Brain microvascular endothelial cell (primary cell): ENCODE measurements at regions not wholly inside any gene's neighbourhood (a gene's known extent, or its start where the extent isn't known, plus 50 kb on each side); places are given as distances from the start of the nearest gene placed in this dataset.
A peak's percentile ranks its signal among the peaks of the same experiment; 100 is the strongest.

Experiments used
- DNase-seq: peaks from one replicate; pipeline ENCODE4 v3.0.0-alpha.2; 2020
- H3K27ac ChIP-seq: fragments of 250-450 bp; sonication (Bioruptor Pico); 2 replicates; pipeline ENCODE4 v1.5.1; 2020; ENCODE audit warnings: mild to moderate bottlenecking, moderate library complexity
- H3K27me3 ChIP-seq: fragments of 250-450 bp; sonication (Bioruptor Pico); replicated peaks from 2 replicates; pipeline ENCODE4 v1.5.1; 2020; ENCODE audit warnings: mild to moderate bottlenecking
- H3K36me3 ChIP-seq: fragments of 250-450 bp; sonication (Bioruptor Pico); replicated peaks from 2 replicates; pipeline ENCODE4 v1.5.1; 2020; ENCODE audit warnings: mild to moderate bottlenecking
- H3K4me3 ChIP-seq: 2 replicates; pipeline ENCODE4 v1.5.1; 2011; ENCODE audit warnings: low read depth, mild to moderate bottlenecking, control low read depth, low read length, moderate library complexity
- CTCF ChIP-seq: IDR thresholded peaks from 2 replicates; pipeline ENCODE4 v1.5.1; 2011; ENCODE audit warnings: low read depth, mild to moderate bottlenecking, moderate library complexity, low read length, control low read depth, inconsistent platforms; ENCODE audit errors: missing control alignments
- in situ Hi-C: cut with HindIII; loops from 2 replicates; pipeline ENCODE4 v1.10.0; 2017; ENCODE audit warnings: low sequenced_read_pairs, low pct_ligation_motif_present

DNA sequence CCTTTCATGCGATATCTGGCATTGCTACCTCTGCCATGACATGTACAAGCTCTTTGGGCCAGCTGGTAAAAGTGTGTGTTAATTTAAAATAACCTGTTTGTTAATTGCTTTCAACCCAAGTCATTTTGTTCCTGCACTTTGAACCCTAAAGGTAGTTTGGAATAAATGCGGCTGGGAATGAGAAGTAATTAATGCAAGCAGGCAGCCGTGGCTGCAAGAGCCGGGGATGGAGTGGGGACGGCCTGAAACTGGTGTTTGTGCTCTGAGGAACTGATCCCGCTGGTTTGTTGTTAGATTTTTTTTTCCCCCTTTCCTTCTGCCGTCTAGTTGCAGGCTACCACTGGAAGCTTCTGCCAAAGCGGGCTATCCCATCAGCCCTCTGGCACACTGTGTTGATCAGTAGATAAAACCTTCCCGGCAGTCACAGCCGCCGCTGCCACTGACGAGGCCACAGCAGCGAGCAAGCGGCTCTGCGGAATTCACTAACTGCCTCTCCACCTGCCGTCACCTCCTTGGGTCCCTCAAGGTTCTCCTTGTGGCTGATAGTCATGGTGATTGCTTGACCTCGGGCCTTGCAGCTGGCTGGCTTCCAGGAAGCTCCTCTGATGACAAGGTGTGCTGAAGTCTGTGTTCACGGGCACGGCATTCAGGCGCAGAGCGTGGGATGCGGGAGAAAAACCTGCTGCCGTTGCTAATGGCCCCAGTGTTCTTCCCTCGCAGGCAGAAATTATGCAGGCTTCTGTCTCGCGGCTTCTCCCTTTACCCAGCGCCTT lies 315.9 kb downstream of the TFAP2A start:
- no peaks in the 10 kb centered on the region for H3K36me3 ChIP-seq
- no peak for TF ChIP-seq CTCF
- no peak overlapping the region for H3K27ac ChIP-seq
- peak overlapping the region; percentile 10 for H3K4me3 ChIP-seq
- no peaks in the 10 kb centered on the region for H3K27me3 ChIP-seq
- in situ Hi-C loops = no loop called here
- DNase-seq = no peak

DNA sequence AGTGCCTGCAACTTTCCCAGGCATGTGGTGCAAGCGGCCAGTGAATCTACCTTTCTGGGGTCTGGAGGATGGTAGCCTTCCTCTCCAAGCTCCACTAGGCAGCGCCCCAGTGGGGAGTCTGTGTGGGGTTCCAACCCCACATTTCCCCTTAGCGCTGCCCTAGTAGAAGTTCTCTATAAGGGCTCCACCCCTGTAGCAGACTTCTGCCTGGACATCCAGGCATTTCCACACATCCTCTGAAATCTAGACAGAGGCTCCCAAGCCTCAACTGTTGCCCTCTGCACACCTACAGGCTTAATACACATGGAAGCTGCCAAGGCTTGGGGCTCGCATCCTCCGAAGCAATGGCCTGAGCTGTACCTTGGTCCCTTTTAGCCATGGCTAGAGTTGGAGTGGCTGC lies 321.6 kb downstream of the TFAP2A start:
- H3K36me3 ChIP-seq = no peaks in the 10 kb centered on the region

GRCh38 chr6:10084111-10084986 lies 330.5 kb downstream of the TFAP2A start:
- in situ Hi-C loops = no loop called here
- H3K4me3 ChIP-seq = no peak overlapping the region
- no peak for TF ChIP-seq CTCF
- no peaks in the 10 kb centered on the region for H3K36me3 ChIP-seq
- H3K27ac ChIP-seq = no peak overlapping the region
- no peaks in the 10 kb centered on the region for H3K27me3 ChIP-seq
- DNase-seq = no peak

More for the DNA sequence above, 321.6 kb downstream of the TFAP2A start:
- Histone ChIP-seq H3K4me3 (no peak overlapping the region), H3K27me3 (no peaks in the 10 kb centered on the region), H3K27ac (no peak overlapping the region)
- in situ Hi-C loops = no loop called here
- DNase-seq = no peak
- TF ChIP-seq CTCF = no peak

DNA sequence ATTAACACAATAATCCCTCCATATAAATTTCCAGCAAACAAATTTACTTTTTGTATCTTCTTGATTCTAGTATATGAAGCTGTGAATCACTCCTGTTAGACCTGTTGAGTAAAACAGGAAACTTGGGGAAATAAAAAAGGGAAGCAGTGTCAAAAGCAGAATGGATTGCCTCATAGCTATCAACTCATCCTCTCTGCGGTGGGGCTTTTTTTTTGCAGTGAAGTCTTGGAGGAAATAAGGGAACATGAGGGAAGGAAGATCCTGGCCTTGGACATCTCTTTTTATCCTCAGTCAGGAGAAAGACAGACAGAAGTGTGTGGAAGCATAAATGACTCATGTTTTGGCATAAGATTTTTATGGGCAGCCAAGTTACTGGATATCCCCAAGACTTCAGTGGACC lies 332.5 kb downstream of the TFAP2A start:
- Histone ChIP-seq H3K4me3 (no peak overlapping the region), H3K27ac (no peak overlapping the region), H3K36me3 (no peaks in the 10 kb centered on the region), H3K27me3 (no peaks in the 10 kb centered on the region)
- no peak for DNase-seq
- TF ChIP-seq CTCF = no peak
- in situ Hi-C loops = no loop called here

DNA sequence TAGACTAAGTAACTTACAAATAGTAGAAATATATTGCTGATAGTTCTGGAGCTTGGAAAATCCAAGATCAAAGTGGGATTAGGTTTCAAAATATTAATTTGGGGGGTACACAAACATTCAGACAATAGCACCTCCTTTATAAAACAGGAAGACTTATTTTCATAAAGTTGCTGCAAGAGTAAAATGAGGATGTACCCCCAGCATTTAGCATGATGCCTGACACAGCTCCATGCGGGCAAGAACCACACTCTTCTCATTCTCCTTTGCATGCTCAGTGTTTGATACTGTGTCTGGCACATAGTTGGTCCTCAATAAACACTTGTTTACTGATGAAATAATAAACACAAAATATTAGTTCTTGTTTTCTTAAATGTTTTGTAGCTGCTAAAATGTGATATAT lies 332.9 kb downstream of the TFAP2A start:
- Histone ChIP-seq H3K27ac (no peak overlapping the region), H3K4me3 (no peak overlapping the region), H3K36me3 (no peaks in the 10 kb centered on the region), H3K27me3 (no peaks in the 10 kb centered on the region)
- TF ChIP-seq CTCF = no peak
- no peak for DNase-seq
- in situ Hi-C loops = no loop called here
